ENCODE measurements at regions not wholly inside any gene's neighbourhood (a gene's known extent, or its start where the extent isn't known, plus 50 kb on each side); places are given as distances from the start of the nearest gene placed in this dataset.

DNA sequence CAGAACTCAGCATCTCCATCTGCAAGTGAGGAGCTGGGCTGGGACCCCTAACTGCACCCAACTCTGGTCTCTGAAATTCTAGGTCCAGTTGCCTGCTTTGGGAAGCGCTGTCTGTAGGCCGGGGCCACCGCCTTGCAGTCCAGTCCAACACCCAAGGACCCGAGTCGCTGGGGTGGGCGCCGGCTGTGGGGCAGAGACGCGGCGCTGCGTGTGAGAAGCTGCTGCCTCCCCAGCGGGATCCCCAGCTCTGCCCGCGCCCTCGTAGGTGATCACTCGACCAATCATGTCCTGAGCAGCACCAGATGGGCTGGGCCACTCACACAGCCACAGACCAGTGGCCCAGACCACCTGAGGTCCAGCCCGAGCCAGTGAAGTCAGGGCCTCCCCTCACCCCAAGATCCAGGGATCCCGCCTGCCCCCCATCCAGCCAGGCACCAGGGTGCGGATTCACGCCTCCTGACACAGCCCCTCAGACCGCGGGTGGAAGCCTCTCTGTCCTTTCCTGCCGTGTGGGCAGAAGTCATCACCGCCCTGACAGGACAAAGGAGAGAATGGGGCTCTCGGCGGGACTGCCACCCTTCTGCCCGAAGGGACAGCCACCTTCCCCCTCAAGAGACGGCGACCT, 67.4 kb upstream of the ADGRA1 start:
- H3K4me3 ChIP-seq (ENCODE audit: low read length), result no peak overlapping the region
- TF ChIP-seq, protein P1, sequence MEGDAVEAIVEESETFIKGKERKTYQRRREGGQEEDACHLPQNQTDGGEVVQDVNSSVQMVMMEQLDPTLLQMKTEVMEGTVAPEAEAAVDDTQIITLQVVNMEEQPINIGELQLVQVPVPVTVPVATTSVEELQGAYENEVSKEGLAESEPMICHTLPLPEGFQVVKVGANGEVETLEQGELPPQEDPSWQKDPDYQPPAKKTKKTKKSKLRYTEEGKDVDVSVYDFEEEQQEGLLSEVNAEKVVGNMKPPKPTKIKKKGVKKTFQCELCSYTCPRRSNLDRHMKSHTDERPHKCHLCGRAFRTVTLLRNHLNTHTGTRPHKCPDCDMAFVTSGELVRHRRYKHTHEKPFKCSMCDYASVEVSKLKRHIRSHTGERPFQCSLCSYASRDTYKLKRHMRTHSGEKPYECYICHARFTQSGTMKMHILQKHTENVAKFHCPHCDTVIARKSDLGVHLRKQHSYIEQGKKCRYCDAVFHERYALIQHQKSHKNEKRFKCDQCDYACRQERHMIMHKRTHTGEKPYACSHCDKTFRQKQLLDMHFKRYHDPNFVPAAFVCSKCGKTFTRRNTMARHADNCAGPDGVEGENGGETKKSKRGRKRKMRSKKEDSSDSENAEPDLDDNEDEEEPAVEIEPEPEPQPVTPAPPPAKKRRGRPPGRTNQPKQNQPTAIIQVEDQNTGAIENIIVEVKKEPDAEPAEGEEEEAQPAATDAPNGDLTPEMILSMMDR (conservative IDR thresholded peaks at IDR 0.05; ENCODE audit: low read length), result no peak
- no peak for DNase-seq (ENCODE audit: low read depth)

DNA sequence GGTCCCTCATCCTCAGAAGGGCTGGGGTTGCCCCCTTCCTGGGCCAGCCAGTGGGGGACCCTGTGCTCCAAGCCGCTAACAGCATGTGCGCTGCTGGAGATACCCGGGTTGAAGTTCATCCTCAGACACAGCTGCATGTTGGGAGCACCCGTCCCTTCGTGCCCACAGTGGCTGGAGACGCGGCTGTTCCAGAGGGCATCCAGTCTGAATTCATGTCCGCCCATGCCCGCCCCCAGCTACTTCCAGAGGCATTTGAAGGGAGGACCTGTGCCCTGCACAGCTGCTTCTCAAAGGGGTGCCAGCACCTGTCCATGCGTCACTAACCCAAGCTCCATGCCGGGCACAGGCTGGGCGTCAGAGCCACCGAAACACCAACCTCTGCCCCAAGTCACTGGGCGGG, 68.1 kb upstream of the ADGRA1 start:
- TF ChIP-seq, protein P1 (conservative IDR thresholded peaks at IDR 0.05; ENCODE audit: low read length), result no peak
- no peak for DNase-seq (ENCODE audit: low read depth)
- H3K4me3 ChIP-seq (ENCODE audit: low read length), result no peak overlapping the region

DNA sequence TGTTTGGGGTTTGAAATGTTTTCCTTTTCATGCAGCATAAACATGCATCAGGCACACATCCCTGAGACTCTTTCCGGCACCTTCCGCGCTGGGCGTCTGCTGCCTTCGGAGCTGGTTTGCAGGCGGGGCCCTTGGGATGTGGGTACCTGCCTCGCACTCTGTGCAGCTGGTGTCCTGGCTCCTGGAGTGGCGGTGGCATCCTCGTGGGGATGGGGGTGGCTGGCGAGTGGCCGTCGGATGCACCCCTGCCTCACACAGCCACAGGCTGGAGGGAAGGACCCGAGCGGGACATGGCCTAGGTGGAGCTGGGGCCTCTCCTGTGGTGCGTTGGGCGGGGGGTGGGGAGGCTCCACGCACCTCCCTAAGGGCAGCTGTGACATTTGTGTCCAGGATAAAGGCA, 68.5 kb upstream of the ADGRA1 start:
- TF ChIP-seq, protein P1 (conservative IDR thresholded peaks at IDR 0.05; ENCODE audit: low read length), result no peak

DNA sequence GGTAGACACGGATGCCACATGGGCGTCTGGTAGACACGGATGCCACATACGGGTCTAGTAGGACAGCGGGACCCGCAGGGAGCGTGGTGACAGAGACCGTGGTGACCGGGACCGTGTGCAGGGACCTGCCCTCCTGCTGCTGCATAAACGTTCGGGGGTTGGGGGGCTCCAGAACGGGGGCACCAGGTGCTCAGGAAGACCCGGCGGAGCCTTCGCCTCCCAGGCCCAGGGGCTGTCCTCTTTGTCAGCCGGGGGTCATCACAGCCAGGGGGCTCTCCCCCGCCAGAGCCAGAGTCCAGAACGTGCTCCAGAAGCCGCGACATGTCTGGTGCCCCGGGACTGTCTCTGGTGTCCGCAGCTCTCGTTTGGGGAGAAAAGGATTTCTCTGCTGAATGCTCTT, 69.2 kb upstream of the ADGRA1 start:
- no peak for DNase-seq (ENCODE audit: low read depth)
- H3K4me3 ChIP-seq (ENCODE audit: low read length), result no peak overlapping the region
- TF ChIP-seq, protein P1 (conservative IDR thresholded peaks at IDR 0.05; ENCODE audit: low read length), result no peak

More for the DNA sequence above, 68.5 kb upstream of the ADGRA1 start:
- no peak overlapping the region for H3K4me3 ChIP-seq (ENCODE audit: low read length)
- DNase-seq (ENCODE audit: low read depth), result no peak

DNA sequence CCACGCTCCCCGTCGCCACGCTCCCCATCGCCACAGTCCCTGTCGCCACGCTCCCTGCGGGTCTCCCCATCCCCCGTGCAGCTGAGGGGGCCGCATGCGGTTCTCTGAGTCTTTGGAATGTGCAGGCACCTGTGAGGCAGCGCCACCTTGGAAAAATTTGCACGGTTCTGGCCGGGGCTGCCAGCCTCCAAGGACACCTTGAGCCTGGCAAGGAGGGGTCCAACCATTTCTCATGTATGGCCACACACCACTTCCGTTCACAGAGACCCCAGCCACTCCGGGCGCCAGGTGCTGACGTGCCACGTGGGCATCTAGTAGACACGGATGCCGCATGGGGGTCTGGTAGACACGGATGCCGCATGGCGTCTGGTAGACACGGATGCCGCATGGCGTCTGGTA, 70.5 kb upstream of the ADGRA1 start:
- TF ChIP-seq, protein P1 (conservative IDR thresholded peaks at IDR 0.05; ENCODE audit: low read length), result no peak
- H3K4me3 ChIP-seq (ENCODE audit: low read length), result no peak overlapping the region
- DNase-seq (ENCODE audit: low read depth), result no peak

DNA sequence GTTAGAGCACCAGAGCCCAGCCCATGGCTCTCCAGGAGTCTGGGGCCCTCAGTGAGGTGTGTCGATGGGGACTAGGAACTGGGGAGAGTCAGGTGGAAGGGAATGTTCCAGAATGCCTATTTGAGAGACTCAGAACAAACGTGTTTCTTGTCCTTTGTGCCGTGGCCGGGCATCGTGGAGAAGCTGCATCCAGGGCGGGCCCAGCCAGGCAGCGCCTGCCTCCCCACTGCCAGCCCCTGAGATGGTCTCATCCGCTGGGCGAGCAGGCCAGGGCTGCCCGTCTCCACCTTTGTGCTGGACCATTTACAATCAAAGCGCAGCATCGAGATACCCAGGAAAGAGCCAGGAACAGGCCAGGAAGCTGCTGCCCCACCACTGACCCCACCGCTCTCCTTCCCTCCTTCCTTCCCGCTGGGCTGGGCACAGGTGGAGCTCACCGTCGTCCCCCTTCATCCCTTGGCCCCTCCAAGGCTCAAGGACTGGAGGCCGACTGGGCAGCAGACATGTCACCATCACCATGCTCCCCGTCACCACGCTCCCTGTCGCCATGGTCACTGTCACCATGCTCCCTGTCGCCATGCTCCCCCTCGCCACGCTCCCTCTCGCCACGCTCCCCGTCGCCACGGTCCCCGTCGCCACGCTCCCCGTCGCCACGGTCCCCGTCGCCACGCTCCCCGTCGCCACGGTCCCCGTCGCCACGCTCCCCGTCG, 71.1 kb upstream of the ADGRA1 start:
- no peak for DNase-seq (ENCODE audit: low read depth)
- TF ChIP-seq, protein P1 (conservative IDR thresholded peaks at IDR 0.05; ENCODE audit: low read length), result no peak
- no peak overlapping the region for H3K4me3 ChIP-seq (ENCODE audit: low read length)

All from AG10803 (cell line).